ENCODE measurements at regions not wholly inside any gene's neighbourhood (a gene's known extent, or its start where the extent isn't known, plus 50 kb on each side); places are given as distances from the start of the nearest gene placed in this dataset.
A peak's percentile ranks its signal among the peaks of the same experiment; 100 is the strongest.

DNA sequence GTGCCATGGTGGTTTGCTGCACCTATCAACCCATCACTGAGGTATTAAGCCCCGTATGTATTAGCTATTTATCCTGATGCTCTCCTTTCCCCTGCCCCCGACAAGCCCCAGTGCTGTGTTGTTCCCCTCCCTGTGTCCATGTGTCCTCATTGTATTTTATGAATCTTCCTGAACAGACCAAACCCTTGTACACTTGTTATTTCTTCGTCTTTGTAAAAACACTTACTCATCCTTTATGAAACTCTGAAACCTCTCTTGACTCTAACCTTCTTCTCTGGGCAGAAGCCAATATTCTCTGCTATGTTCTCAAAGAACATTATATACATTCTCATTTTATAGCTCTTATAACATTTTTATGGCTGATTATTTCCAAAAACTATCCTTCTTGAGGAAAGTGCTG is 746.9 kb downstream of the EFNB2 start:
- no peak overlapping the region for H3K4me2 ChIP-seq (ENCODE audit: low read length)
- no peaks in the 10 kb centered on the region for H4K20me1 ChIP-seq (ENCODE audit: low read length)
- no peaks in the 10 kb centered on the region for H3K79me2 ChIP-seq (ENCODE audit: low read length)
- no peaks in the 10 kb centered on the region for H3K36me3 ChIP-seq (ENCODE audit: low read depth, low read length)
- no peak overlapping the region for H2AFZ ChIP-seq (ENCODE audit: low read length)
- intact Hi-C loops (cut with micrococcal nuclease) = no loop called here
- ChIA-PET POLR2A (ENCODE audit: unreplicated experiment) (interaction anchor here (0.6 kb wide), 1 partner anchor 1004 kb away, joined by 4 read pairs; no protein-coding TSS in a partner anchor), CTCF (no interaction called here)
- H3K4me1 ChIP-seq (ENCODE audit: insufficient read depth, low read length) = peaks cover 6% of the 10 kb centered on the region; the same call in 1 of the 2 replicates
- no peak overlapping the region for H3K4me3 ChIP-seq (ENCODE audit: low read length)
- TF ChIP-seq EZH2 (IDR thresholded peaks at IDR 0.05; ENCODE audit: low read length, unreplicated experiment) (no peak), EZH2phosphoT487 (IDR thresholded peaks at IDR 0.05; ENCODE audit: borderline replicate concordance, low read length) (no peak)
- TF ChIP-seq, protein P1, sequence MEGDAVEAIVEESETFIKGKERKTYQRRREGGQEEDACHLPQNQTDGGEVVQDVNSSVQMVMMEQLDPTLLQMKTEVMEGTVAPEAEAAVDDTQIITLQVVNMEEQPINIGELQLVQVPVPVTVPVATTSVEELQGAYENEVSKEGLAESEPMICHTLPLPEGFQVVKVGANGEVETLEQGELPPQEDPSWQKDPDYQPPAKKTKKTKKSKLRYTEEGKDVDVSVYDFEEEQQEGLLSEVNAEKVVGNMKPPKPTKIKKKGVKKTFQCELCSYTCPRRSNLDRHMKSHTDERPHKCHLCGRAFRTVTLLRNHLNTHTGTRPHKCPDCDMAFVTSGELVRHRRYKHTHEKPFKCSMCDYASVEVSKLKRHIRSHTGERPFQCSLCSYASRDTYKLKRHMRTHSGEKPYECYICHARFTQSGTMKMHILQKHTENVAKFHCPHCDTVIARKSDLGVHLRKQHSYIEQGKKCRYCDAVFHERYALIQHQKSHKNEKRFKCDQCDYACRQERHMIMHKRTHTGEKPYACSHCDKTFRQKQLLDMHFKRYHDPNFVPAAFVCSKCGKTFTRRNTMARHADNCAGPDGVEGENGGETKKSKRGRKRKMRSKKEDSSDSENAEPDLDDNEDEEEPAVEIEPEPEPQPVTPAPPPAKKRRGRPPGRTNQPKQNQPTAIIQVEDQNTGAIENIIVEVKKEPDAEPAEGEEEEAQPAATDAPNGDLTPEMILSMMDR (conservative IDR thresholded peaks at IDR 0.05; ENCODE audit: low read depth, low read length) = no peak
- no peak overlapping the region for H3K27ac ChIP-seq (ENCODE audit: low read length)
- peak; percentile 2 for DNase-seq
- peak; percentile 80 for ATAC-seq
- H3K9ac ChIP-seq (ENCODE audit: low read length) = no peak overlapping the region
- no peaks in the 10 kb centered on the region for H3K9me3 ChIP-seq (ENCODE audit: low read length)
- no peaks in the 10 kb centered on the region for H3K9me2 ChIP-seq (replicated peaks; ENCODE audit: low read length)
- H3K27me3 ChIP-seq (ENCODE audit: low read length) = no peaks in the 10 kb centered on the region
- no TSS peak for BruUV-seq (replicated peaks)
- H3F3A ChIP-seq (ENCODE audit: low read length, unreplicated experiment) = no peaks in the 10 kb centered on the region

DNA sequence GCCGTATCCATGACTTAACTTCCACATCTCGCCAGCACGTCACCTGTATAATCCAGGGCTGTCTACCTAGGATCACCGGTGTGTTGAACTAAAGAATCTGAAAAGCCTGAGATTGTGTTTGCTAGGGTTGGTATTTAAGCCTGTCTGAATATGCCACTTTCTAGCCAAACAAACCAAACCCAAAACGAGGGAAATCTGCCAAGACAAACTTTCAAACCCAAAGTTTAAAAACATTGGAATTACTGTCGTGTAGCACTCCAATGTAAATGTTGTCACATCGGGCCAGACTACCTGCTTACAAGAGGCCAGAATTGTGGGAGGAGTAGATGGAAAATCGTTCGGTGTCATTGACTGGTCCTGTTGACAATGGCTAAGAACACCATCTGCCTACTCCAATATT is 747.8 kb downstream of the EFNB2 start:
- ChIA-PET POLR2A (ENCODE audit: unreplicated experiment) (no interaction called here), CTCF (no interaction called here)
- Histone ChIP-seq H3K4me2 (ENCODE audit: low read length) (no peak overlapping the region), H3K27me3 (ENCODE audit: low read length) (no peaks in the 10 kb centered on the region), H3K4me3 (ENCODE audit: low read length) (no peak overlapping the region), H3K4me1 (ENCODE audit: insufficient read depth, low read length) (peaks cover 6% of the 10 kb centered on the region; the same call in 1 of the 2 replicates), H3K9me3 (ENCODE audit: low read length) (no peaks in the 10 kb centered on the region), H4K20me1 (ENCODE audit: low read length) (no peaks in the 10 kb centered on the region), H3K36me3 (ENCODE audit: low read depth, low read length) (no peaks in the 10 kb centered on the region), H2AFZ (ENCODE audit: low read length) (peak overlapping the region; percentile 48; the same call in 1 of the 2 replicates), H3K79me2 (ENCODE audit: low read length) (no peaks in the 10 kb centered on the region), H3K9ac (ENCODE audit: low read length) (no peak overlapping the region), H3K9me2 (replicated peaks; ENCODE audit: low read length) (no peaks in the 10 kb centered on the region), H3F3A (ENCODE audit: low read length, unreplicated experiment) (no peaks in the 10 kb centered on the region), H3K27ac (ENCODE audit: low read length) (no peak overlapping the region)
- TF ChIP-seq EZH2phosphoT487 (IDR thresholded peaks at IDR 0.05; ENCODE audit: borderline replicate concordance, low read length) (no peak), EZH2 (IDR thresholded peaks at IDR 0.05; ENCODE audit: low read length, unreplicated experiment) (no peak)
- TF ChIP-seq, protein P1 (conservative IDR thresholded peaks at IDR 0.05; ENCODE audit: low read depth, low read length) = no peak
- peak; percentile 61 for ATAC-seq
- intact Hi-C loops (cut with micrococcal nuclease) = loop anchor here (1.0 kb wide), 1 partner anchor 27 kb away; no protein-coding TSS in a partner anchor
- BruUV-seq (replicated peaks) = no TSS peak
- peak; percentile 11 for DNase-seq

DNA sequence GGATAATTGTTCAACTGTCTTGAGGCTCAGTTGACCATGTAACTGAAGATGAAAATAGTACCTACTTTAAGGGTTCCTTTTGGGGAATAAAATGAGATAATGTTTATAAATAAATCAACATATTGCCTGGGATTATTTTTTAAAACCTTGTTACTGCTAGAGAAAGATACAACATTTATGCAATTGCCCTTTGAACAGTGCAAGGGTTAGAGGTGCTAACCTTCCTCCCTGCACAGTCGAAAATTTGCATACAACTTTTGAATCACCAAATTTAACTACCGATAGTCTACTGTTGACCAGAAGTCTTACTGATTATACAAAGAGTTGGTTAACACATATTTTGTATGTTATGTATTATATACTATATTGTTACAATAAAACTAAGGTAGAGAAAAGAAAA is 750.0 kb downstream of the EFNB2 start:
- DNase-seq = no peak
- no peak for ATAC-seq
- intact Hi-C loops (cut with micrococcal nuclease) = no loop called here
- no peaks in the 10 kb centered on the region for H4K20me1 ChIP-seq (ENCODE audit: low read length)
- H3K4me1 ChIP-seq (ENCODE audit: insufficient read depth, low read length) = peaks cover 6% of the 10 kb centered on the region; the same call in 1 of the 2 replicates
- no peak overlapping the region for H3K27ac ChIP-seq (ENCODE audit: low read length)
- no peaks in the 10 kb centered on the region for H3K9me3 ChIP-seq (ENCODE audit: low read length)
- H3K4me3 ChIP-seq (ENCODE audit: low read length) = no peak overlapping the region
- H3K36me3 ChIP-seq (ENCODE audit: low read depth, low read length) = no peaks in the 10 kb centered on the region
- H2AFZ ChIP-seq (ENCODE audit: low read length) = no peak overlapping the region
- H3K4me2 ChIP-seq (ENCODE audit: low read length) = no peak overlapping the region
- POLR2A ChIA-PET (ENCODE audit: unreplicated experiment) = no interaction called here
- H3K9me2 ChIP-seq (replicated peaks; ENCODE audit: low read length) = no peaks in the 10 kb centered on the region
- H3K27me3 ChIP-seq (ENCODE audit: low read length) = no peaks in the 10 kb centered on the region
- no peak for TF ChIP-seq EZH2phosphoT487 (IDR thresholded peaks at IDR 0.05; ENCODE audit: borderline replicate concordance, low read length)
- TF ChIP-seq, protein P1 (conservative IDR thresholded peaks at IDR 0.05; ENCODE audit: low read depth, low read length) = no peak
- TF ChIP-seq EZH2 (IDR thresholded peaks at IDR 0.05; ENCODE audit: low read length, unreplicated experiment) = no peak
- H3K79me2 ChIP-seq (ENCODE audit: low read length) = no peaks in the 10 kb centered on the region
- H3K9ac ChIP-seq (ENCODE audit: low read length) = no peak overlapping the region
- BruUV-seq (replicated peaks) = no TSS peak
- CTCF ChIA-PET = no interaction called here
- H3F3A ChIP-seq (ENCODE audit: low read length, unreplicated experiment) = no peaks in the 10 kb centered on the region
